ENCODE measurements at regions not wholly inside any gene's neighbourhood (a gene's known extent, or its start where the extent isn't known, plus 50 kb on each side); places are given as distances from the start of the nearest gene placed in this dataset.

DNA sequence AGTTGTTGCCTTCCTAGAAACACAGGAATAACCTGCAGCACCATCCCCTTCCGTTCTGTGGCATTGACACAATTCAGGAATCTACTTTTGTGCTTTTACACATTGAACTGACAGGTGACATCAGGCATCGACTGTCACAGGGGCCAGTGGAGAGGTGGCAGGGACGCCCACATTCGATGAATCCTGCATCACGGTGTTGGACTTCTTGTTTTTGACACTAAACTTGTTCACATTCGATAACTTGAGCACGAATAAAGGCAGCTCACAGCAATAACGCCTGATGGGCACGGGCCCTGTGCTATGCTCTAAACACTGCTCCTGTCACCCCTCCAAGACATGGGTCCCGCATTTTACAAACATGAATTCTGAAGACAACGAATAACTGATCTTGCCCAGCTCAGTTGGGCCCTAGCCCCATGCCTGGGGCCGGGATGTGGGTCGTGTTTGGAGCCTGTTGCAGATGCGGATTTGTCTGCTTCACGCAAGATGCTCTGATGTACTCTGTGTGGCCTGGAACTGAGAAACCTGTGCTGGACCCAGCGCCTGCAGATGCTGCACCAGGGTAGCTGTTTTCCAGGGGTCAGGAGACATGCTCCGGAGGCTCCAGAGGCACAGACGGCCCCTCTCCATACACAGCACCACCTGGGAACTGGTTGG, 75.7 kb downstream of the TTLL2 start:
- no peak overlapping the region for H3K4me3 ChIP-seq (ENCODE audit: low read depth, low read length)
- TF ChIP-seq MYC (IDR thresholded peaks at IDR 0.05; ENCODE audit: low read depth, low read length): no peak
- TF ChIP-seq, protein P1, sequence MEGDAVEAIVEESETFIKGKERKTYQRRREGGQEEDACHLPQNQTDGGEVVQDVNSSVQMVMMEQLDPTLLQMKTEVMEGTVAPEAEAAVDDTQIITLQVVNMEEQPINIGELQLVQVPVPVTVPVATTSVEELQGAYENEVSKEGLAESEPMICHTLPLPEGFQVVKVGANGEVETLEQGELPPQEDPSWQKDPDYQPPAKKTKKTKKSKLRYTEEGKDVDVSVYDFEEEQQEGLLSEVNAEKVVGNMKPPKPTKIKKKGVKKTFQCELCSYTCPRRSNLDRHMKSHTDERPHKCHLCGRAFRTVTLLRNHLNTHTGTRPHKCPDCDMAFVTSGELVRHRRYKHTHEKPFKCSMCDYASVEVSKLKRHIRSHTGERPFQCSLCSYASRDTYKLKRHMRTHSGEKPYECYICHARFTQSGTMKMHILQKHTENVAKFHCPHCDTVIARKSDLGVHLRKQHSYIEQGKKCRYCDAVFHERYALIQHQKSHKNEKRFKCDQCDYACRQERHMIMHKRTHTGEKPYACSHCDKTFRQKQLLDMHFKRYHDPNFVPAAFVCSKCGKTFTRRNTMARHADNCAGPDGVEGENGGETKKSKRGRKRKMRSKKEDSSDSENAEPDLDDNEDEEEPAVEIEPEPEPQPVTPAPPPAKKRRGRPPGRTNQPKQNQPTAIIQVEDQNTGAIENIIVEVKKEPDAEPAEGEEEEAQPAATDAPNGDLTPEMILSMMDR (IDR thresholded peaks at IDR 0.05; ENCODE audit: low read depth, low read length): no peak
- DNase-seq (ENCODE audit: low read depth): no peak

DNA sequence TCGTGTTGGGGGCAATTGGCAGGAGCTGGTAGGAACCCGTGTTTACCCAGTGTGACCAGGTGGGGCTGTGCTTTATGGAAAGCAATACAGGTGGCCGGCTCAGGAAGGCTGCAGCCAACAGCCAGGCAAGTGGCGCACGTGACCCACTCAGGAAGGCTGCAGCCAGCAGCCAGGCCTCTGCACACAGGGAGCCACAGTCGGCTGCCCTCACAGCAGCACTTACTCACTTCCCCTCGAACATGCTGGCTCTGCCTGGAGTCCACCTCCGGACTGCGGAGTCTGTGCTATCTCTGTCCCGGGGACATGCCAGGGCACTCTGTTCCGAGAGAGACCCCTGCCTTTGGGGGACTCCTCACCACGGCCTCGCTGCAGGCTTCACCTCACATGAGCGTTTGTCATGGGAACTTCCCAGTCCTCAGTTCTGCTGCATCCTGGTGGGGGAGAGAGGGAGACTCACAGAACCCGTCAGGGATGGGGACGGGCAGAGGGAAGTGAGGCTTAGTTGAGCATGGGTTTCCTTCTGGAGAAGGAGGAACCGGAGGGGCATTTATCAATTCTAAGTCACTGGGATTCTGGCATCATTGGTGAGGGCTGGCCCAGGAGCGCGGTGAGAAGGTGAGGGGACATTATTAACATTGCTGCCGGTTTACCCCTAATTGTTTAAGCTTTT, 76.8 kb downstream of the TTLL2 start:
- no peak for DNase-seq (ENCODE audit: low read depth)
- TF ChIP-seq MYC (IDR thresholded peaks at IDR 0.05; ENCODE audit: low read depth, low read length) (no peak), POLR2A (IDR thresholded peaks at IDR 0.05; ENCODE audit: extremely low read depth, insufficient read length) (no peak)
- TF ChIP-seq, protein P2, sequence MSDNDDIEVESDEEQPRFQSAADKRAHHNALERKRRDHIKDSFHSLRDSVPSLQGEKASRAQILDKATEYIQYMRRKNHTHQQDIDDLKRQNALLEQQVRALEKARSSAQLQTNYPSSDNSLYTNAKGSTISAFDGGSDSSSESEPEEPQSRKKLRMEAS (IDR thresholded peaks at IDR 0.05; ENCODE audit: low read depth, low read length): no peak
- TF ChIP-seq, protein P1 (IDR thresholded peaks at IDR 0.05; ENCODE audit: low read depth, low read length): no peak
- H3K4me3 ChIP-seq (ENCODE audit: low read depth, low read length): no peak overlapping the region

DNA sequence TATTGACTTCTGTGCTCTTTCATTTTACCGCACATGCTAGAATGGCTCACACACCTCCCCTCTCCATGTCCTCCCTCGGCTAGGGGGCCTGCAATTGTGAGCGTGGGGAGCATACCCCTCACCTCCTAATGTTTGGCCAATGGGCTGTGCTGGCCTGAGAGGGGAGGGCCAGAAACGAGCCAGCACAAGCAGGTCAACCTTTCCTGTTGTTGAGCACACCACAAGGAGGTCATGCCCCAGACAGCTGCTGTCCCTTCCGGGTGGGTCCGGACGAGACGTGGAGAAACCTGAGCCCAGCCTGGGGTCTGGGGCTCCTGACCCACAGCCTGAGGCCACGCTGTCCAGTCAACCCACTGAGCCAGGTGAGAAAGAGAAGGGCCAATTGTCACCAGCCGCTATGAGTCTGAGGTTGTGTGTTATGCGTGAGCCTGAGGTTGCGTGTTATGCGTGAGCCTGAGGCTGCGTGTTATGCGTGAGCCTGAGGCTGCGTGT, 77.4 kb downstream of the TTLL2 start:
- H3K4me3 ChIP-seq (ENCODE audit: low read depth, low read length): no peak overlapping the region
- TF ChIP-seq, protein P2 (IDR thresholded peaks at IDR 0.05; ENCODE audit: low read depth, low read length): no peak
- TF ChIP-seq, protein P1 (IDR thresholded peaks at IDR 0.05; ENCODE audit: low read depth, low read length): no peak
- TF ChIP-seq POLR2A (IDR thresholded peaks at IDR 0.05; ENCODE audit: extremely low read depth, insufficient read length) (no peak), MYC (IDR thresholded peaks at IDR 0.05; ENCODE audit: low read depth, low read length) (no peak)
- no peak for DNase-seq (ENCODE audit: low read depth)

DNA sequence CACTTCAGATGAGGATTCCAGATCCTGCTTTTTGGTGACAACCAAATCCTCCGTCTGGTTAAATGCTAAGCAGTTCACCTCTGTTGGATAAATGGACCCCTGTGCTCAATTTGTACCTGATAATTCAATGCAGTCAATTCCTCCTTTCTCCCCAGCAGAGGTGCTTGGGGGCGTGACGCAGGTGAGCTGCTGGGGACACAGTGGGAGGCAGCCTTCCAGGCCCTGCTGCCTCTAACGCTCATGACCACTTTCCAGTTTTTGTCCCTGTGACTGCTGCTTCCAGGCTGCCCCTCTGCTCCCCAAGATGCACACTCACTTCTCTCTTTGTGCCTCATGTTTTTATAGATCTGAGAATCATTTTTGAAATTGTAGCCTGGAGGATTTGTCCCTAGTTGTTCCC, 78.5 kb downstream of the TTLL2 start:
- no peak for DNase-seq (ENCODE audit: low read depth)
- no peak overlapping the region for H3K4me3 ChIP-seq (ENCODE audit: low read depth, low read length)
- TF ChIP-seq, protein P1 (IDR thresholded peaks at IDR 0.05; ENCODE audit: low read depth, low read length): no peak
- TF ChIP-seq, protein P2 (IDR thresholded peaks at IDR 0.05; ENCODE audit: low read depth, low read length): no peak
- TF ChIP-seq POLR2A (IDR thresholded peaks at IDR 0.05; ENCODE audit: extremely low read depth, insufficient read length): no peak
- no peak for TF ChIP-seq MYC (IDR thresholded peaks at IDR 0.05; ENCODE audit: low read depth, low read length)

DNA sequence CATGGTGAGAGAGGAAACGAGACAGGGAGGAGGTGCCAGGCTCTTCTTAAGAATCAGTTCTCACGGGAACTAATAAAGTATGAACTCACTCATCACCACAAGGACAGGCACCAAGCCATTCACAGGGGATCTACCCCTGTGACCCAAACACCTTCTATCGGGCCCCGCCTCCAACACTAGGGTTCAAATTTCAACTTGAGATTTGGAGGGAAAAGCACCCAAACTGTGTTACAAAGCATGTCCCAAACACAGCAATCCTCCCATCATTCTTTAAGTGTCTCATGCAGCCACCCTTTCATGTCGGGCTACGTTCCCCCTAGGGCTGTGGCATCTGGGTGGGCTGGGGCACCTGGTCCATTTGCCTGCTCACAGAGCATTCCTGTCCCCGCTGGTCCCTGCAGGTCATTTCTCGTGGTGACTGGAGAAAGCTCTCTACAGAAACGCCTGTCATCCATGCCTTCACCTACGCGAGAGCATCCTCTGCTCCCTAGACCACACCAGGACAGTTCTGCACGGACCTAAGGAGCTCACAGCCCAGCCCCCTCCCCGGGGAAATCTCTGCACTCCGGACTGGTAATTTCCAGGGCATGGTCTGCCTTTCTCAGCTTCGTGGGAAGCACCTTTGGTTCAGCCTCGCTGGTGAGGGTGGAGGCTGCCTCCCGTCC, 79.6 kb downstream of the TTLL2 start:
- TF ChIP-seq POLR2A (IDR thresholded peaks at IDR 0.05; ENCODE audit: extremely low read depth, insufficient read length) (no peak), MYC (IDR thresholded peaks at IDR 0.05; ENCODE audit: low read depth, low read length) (no peak)
- TF ChIP-seq, protein P2 (IDR thresholded peaks at IDR 0.05; ENCODE audit: low read depth, low read length): no peak
- TF ChIP-seq, protein P1 (IDR thresholded peaks at IDR 0.05; ENCODE audit: low read depth, low read length): no peak
- DNase-seq (ENCODE audit: low read depth): no peak
- H3K4me3 ChIP-seq (ENCODE audit: low read depth, low read length): no peak overlapping the region

Data from NB4 (cell line).